Endothelial cell (in vitro differentiated cells): ENCODE measurements at regions not wholly inside any gene's neighbourhood (a gene's known extent, or its start where the extent isn't known, plus 50 kb on each side); places are given as distances from the start of the nearest gene placed in this dataset.

Source experiments
- DNase-seq: peaks from one replicate; pipeline ENCODE4 v3.0.0; 2021; ENCODE audit warnings: low spot score
- H3K27ac Mint-ChIP-seq: one replicate; pipeline ENCODE4 v1.8.0; 2021; ENCODE audit warnings: mixed read lengths, inconsistent platforms; ENCODE audit not compliant: unreplicated experiment
- H3K27me3 Mint-ChIP-seq: one replicate; pipeline ENCODE4 v1.8.0; 2021; ENCODE audit warnings: mild to moderate bottlenecking, moderate library complexity, mixed read lengths, inconsistent platforms; ENCODE audit not compliant: unreplicated experiment
- H3K36me3 Mint-ChIP-seq: one replicate; pipeline ENCODE4 v1.8.0; 2021; ENCODE audit warnings: mild to moderate bottlenecking, low read depth, mixed read lengths, inconsistent platforms; ENCODE audit not compliant: unreplicated experiment
- H3K4me1 Mint-ChIP-seq: one replicate; pipeline ENCODE4 v1.8.0; 2021; ENCODE audit warnings: mild to moderate bottlenecking, mixed read lengths, inconsistent platforms; ENCODE audit not compliant: unreplicated experiment
- H3K4me3 Mint-ChIP-seq: one replicate; pipeline ENCODE4 v1.8.0; 2021; ENCODE audit warnings: mild to moderate bottlenecking, mixed read lengths, inconsistent platforms; ENCODE audit not compliant: unreplicated experiment
- H3K9me3 Mint-ChIP-seq: one replicate; pipeline ENCODE4 v1.8.0; 2021; ENCODE audit warnings: mixed read lengths, inconsistent platforms; ENCODE audit not compliant: unreplicated experiment
- CTCF ChIP-seq: fragments of 200-600 bp; sonication (generic); IDR thresholded peaks from one replicate; pipeline ENCODE4 v1.5.0; 2021; ENCODE audit warnings: antibody characterized with exemption; ENCODE audit not compliant: unreplicated experiment

DNA sequence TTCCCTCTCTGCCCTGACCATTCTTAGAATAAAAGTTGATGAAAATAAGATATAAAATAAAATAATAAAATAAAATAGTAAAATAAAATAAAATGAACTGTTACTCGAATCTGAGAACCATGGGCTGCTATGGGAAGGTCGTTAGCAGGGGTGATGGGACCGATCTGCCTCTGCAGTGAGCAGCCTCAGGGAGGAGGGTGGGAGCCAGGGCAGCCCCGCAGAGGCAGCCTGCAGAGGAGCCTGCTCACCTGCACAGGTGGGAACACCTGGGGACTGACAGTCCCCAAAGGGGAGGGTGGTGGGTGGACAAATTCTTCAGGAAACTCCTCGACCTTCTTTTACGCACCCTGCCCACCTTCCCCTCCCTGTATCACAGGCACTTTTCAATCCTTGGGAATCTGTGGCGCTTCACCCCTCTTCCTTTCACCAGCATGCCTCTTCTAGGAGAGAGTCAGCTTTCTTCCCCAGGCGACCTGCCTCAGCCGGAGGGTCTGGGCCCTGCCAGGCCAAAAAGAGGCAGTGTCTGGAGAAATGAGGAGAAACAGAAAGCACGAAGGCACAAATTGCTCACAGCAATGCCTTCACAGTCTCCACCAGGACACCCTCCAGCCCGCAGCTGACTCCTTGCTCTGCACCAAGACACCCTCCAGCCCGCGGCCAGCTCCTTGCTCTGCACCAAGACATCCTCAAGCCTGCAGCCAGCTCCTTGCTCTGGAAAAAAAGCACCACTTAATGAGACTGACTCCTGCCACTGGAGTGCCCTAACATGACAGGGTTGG lies 368.4 kb upstream of the SHH start:
- H3K27ac Mint-ChIP-seq: no peak overlapping the region
- H3K9me3 Mint-ChIP-seq: peaks cover 4% of the 10 kb centered on the region
- DNase-seq: no peak
- peaks cover 2% of the 10 kb centered on the region for H3K36me3 Mint-ChIP-seq
- H3K4me3 Mint-ChIP-seq: no peak overlapping the region
- no peaks in the 10 kb centered on the region for H3K4me1 Mint-ChIP-seq
- H3K27me3 Mint-ChIP-seq: peaks cover 6% of the 10 kb centered on the region
- no peak for TF ChIP-seq CTCF

DNA sequence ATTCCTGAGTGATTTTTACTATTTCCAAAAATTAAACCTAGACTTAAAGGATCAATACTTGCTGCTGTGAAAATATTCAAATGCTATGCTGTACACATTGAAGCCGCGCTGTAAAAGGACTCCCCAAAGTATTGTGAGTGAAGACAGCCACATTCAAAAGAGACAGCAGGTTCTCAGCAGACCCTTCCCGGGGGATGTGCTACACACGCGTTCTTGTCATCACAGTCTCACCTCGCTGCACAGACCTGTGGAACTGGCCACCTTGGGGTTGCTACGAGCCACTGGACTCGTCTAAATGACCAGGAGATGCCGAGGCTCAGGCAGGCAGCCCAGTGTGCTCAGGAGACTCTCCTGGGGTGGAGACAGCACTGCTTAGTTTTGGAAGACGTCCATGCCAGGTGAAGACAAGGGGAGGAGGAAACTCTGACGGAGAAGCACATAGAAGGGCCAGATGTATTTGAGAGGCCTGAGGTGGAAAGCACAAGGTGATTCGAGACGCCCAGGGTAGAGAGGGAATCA lies 367.7 kb upstream of the SHH start:
- peaks cover 6% of the 10 kb centered on the region for H3K27me3 Mint-ChIP-seq
- H3K36me3 Mint-ChIP-seq: no peaks in the 10 kb centered on the region
- H3K27ac Mint-ChIP-seq: no peak overlapping the region

DNA sequence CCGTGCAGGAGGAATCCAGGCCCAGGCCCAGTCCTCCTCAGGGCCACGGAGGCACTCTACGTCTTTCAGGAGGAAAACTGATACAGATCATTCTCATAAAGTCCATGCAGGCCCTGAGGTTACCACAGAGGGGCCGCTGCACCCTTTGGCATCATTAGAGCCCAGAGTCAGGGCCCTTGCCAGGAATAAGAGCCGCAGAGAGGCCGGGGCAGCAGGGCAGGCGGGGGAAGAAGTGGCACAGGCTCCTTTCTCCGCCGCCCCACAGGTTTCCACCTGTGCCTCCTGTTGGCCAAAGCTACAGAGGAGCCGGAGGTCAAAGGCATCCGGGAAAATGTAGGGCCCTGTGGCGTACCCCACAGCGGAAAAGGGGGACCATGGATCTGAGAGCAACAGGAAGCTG lies 366.6 kb upstream of the SHH start:
- TF ChIP-seq CTCF: no peak
- Mint-ChIP-seq H3K27me3 (peaks cover 6% of the 10 kb centered on the region), H3K4me1 (no peaks in the 10 kb centered on the region), H3K4me3 (no peak overlapping the region), H3K27ac (no peak overlapping the region), H3K36me3 (no peaks in the 10 kb centered on the region), H3K9me3 (no peaks in the 10 kb centered on the region)
- DNase-seq: no peak

More for the DNA sequence above, 367.7 kb upstream of the SHH start:
- Mint-ChIP-seq H3K9me3 (no peaks in the 10 kb centered on the region), H3K4me1 (no peaks in the 10 kb centered on the region), H3K4me3 (no peak overlapping the region)
- DNase-seq: no peak
- TF ChIP-seq CTCF: no peak

- H3K27ac Mint-ChIP-seq: no peak overlapping the region
- no peak for DNase-seq
These were observed 366.0 kb upstream of the SHH start for GRCh38 chr7:156178214-156178613.

More at GRCh38 chr7:156178214-156178613, 366.0 kb upstream of the SHH start:
- H3K27me3 Mint-ChIP-seq: peaks cover 8% of the 10 kb centered on the region
- H3K9me3 Mint-ChIP-seq: no peaks in the 10 kb centered on the region
- H3K4me1 Mint-ChIP-seq: no peaks in the 10 kb centered on the region
- no peak overlapping the region for H3K4me3 Mint-ChIP-seq
- no peaks in the 10 kb centered on the region for H3K36me3 Mint-ChIP-seq
- no peak for TF ChIP-seq CTCF
